ENCODE measurements at regions not wholly inside any gene's neighbourhood (a gene's known extent, or its start where the extent isn't known, plus 50 kb on each side); places are given as distances from the start of the nearest gene placed in this dataset.

DNA sequence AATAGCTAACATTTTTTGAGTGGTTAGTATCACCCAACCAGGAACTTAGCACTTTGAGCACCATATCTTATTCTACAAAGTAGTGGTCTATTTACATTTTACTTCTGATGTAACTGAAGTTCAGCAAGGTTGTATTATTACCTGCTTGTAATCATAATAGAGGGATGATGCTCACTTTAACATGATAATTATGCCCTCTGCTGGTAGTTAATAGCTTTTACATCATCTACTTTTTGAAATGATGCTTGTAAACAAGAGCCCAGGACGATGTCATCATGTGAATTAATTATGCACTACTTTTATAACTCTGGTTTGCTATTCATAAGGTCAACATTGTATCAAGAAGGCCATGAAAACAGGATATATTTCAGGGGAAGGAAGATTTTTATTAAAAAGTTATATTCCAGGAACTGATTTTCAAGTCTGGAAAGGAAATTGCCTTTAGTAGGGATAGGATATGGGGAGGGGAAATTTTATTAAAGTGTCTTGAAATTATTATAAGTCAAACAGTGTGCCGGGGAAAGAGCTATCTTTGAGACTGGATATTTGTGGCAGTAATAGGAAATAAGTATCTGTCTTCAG is 80.3 kb upstream of the SCIN start:
- no peak for DNase-seq (ENCODE audit: low spot score in 2 of 2)
- WGBS: 40% methylated on average over 2 of the region's 2 CpGs
- H3K27ac ChIP-seq: no peak overlapping the region
- TF ChIP-seq CTCF (IDR thresholded peaks at IDR 0.05) (peak in 1 of 2 donors; percentile 13), POLR2AphosphoS5 (IDR thresholded peaks at IDR 0.05) (no peak)
- no peaks in the 10 kb centered on the region for H3K4me1 ChIP-seq
- H3K9me3 ChIP-seq: no peaks in the 10 kb centered on the region
- no peak overlapping the region for H3K4me3 ChIP-seq
- H3K36me3 ChIP-seq: no peaks in the 10 kb centered on the region
- no peaks in the 10 kb centered on the region for H3K27me3 ChIP-seq

DNA sequence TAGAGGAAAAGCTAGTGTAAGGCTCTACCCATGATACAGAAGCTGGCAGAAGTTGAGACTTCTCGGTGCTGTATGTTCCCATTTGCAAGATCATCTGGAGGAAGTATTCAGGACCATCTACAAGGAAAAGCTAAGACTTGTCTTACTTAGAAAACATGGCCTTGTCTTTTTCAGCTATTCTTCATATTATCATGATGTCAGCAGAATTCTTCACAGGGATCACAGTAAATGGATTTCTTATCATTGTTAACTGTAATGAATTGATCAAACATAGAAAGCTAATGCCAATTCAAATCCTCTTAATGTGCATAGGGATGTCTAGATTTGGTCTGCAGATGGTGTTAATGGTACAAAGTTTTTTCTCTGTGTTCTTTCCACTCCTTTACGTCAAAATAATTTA is 79.6 kb upstream of the SCIN start:
- WGBS: 69% methylated on average over 2 of the region's 2 CpGs
- no peaks in the 10 kb centered on the region for H3K27me3 ChIP-seq
- no peak for DNase-seq (ENCODE audit: low spot score in 2 of 2)
- no peaks in the 10 kb centered on the region for H3K36me3 ChIP-seq
- TF ChIP-seq EP300 (IDR thresholded peaks at IDR 0.05) (no peak), CTCF (IDR thresholded peaks at IDR 0.05) (no peak), POLR2A (IDR thresholded peaks at IDR 0.05) (no peak)
- H3K4me1 ChIP-seq: no peaks in the 10 kb centered on the region
- no peak overlapping the region for H3K4me3 ChIP-seq
- no peak overlapping the region for H3K27ac ChIP-seq
- no peaks in the 10 kb centered on the region for H3K9me3 ChIP-seq

GRCh38 chr7:12491526-12491925 is 79.0 kb upstream of the SCIN start:
- no peak overlapping the region for H3K27ac ChIP-seq
- DNase-seq (ENCODE audit: low spot score in 2 of 2): no peak
- WGBS: 57% methylated on average over 3 of the region's 3 CpGs
- H3K4me3 ChIP-seq: no peak overlapping the region
- TF ChIP-seq CTCF (IDR thresholded peaks at IDR 0.05): no peak
- TF ChIP-seq POLR2A (IDR thresholded peaks at IDR 0.05): no peak
- TF ChIP-seq POLR2AphosphoS5 (IDR thresholded peaks at IDR 0.05): no peak
- no peak for TF ChIP-seq EP300 (IDR thresholded peaks at IDR 0.05)
- H3K9me3 ChIP-seq: no peaks in the 10 kb centered on the region
- no peaks in the 10 kb centered on the region for H3K4me1 ChIP-seq
- no peaks in the 10 kb centered on the region for H3K27me3 ChIP-seq
- no peaks in the 10 kb centered on the region for H3K36me3 ChIP-seq

DNA sequence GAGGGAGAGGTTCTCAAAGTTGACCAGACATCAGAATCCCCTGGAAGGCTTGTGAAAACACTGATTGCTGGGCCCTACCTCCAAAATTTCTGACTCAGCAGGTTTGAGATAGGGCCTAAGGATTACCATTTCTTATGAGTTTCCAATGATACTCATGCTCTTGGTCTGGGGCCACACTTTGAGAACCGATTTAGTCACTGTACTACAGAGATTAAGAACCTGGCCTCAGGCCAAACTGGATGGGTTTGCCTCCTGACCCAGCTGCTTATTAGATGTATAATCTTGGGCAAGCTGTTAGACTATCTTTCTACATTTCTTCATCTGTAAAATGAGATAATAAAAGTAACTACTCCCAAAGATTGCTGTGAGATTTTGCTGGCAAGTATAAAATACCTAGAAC is 77.1 kb upstream of the SCIN start:
- H3K9me3 ChIP-seq: no peaks in the 10 kb centered on the region
- DNase-seq (ENCODE audit: low spot score in 2 of 2): no peak
- no peaks in the 10 kb centered on the region for H3K27me3 ChIP-seq
- H3K4me3 ChIP-seq: no peak overlapping the region
- no peak overlapping the region for H3K27ac ChIP-seq
- WGBS: 16% methylated on average over 1 of the region's 1 CpG
- no peak for TF ChIP-seq POLR2AphosphoS5 (IDR thresholded peaks at IDR 0.05)
- TF ChIP-seq EP300 (IDR thresholded peaks at IDR 0.05): no peak
- no peak for TF ChIP-seq CTCF (IDR thresholded peaks at IDR 0.05)
- no peak for TF ChIP-seq POLR2A (IDR thresholded peaks at IDR 0.05)
- no peaks in the 10 kb centered on the region for H3K4me1 ChIP-seq
- H3K36me3 ChIP-seq: no peaks in the 10 kb centered on the region

DNA sequence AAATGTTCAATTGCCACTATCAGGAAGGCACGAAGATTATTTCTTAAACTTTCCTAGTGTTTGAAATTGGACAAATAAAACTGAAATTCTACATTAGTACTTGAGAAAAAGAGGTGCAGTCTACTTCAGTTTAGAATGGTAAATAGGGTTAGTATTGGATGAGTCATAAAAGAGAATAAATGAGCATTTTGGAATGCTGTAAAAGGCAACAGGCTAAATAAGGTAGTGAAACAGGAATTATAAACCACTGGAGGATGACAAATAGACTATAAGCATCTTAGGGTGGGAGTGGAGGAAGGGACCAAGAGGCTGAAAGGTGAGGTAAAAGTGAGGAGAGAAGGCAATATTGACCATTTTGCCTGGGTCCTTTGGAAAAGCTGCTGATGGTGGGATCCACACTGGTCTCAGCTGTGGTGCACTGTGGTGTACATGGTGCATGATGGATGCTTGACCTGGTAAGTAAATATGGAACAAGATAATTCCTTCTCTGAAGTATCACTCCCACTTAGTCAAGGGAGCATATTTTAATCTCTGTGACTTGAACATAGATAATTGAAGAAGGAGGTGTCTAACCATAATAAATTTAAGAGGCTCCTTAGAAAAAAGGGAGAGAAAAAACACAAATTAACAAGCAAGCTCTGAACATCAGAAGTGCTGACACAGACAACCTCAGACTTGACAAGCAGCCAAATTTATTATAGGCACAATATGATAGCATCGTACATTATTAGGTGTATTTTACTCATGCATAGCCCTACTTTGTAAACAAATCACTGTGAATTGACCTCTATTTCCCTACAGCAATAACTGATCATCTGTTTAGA is 76.4 kb upstream of the SCIN start:
- no peak for DNase-seq (ENCODE audit: low spot score in 2 of 2)
- 66% methylated on average over 2 of the region's 2 CpGs for WGBS
- Histone ChIP-seq H3K27ac (no peak overlapping the region), H3K4me3 (no peak overlapping the region), H3K27me3 (no peaks in the 10 kb centered on the region), H3K4me1 (no peaks in the 10 kb centered on the region), H3K36me3 (no peaks in the 10 kb centered on the region), H3K9me3 (no peaks in the 10 kb centered on the region)
- no peak for TF ChIP-seq POLR2AphosphoS5 (IDR thresholded peaks at IDR 0.05)
- TF ChIP-seq POLR2A (IDR thresholded peaks at IDR 0.05): no peak
- no peak for TF ChIP-seq EP300 (IDR thresholded peaks at IDR 0.05)
- TF ChIP-seq CTCF (IDR thresholded peaks at IDR 0.05): no peak

Measured in suprapubic skin (tissue), 4 donors.